Lung (tissue), 11 donors: ENCODE measurements at regions not wholly inside any gene's neighbourhood (a gene's known extent, or its start where the extent isn't known, plus 50 kb on each side); places are given as distances from the start of the nearest gene placed in this dataset.

Experiments
- ATAC-seq: fragments of 200-7000 bp; cut with Tn5 transposase; one replicate; pipeline ENCODE4 v1.9.1; 2020; ENCODE audit warnings: moderate number of reproducible peaks; ENCODE audit not compliant: insufficient read depth, low FRiP score
- DNase-seq, 3 donors: peaks; one replicate each; pipeline ENCODE4 v3.0.0-alpha.2; 2013 to 2017
- H3K27ac ChIP-seq, 2 donors: one replicate each; pipeline ENCODE4 v1.5.1; 2013; ENCODE audit warnings: mild to moderate bottlenecking in 2 of 2, moderate library complexity in 2 of 2, control low read depth in 1 of 2, inconsistent platforms in 1 of 2, low read depth in 1 of 2, low read length in 1 of 2
- H3K27me3 ChIP-seq, 3 donors: one replicate each; pipeline ENCODE4 v1.5.1; 2013; ENCODE audit warnings: low read length in 2 of 3; ENCODE audit not compliant: control insufficient read depth in 3 of 3, insufficient read depth in 3 of 3
- H3K36me3 ChIP-seq, 4 donors: one replicate each; pipeline ENCODE4 v1.5.1; 2013; ENCODE audit warnings: low read length in 4 of 4, mild to moderate bottlenecking in 1 of 4, moderate library complexity in 1 of 4; ENCODE audit not compliant: control insufficient read depth in 4 of 4, insufficient read depth in 4 of 4
- H3K4me1 ChIP-seq, 5 donors: one replicate each; pipeline ENCODE4 v1.5.1; 2013; ENCODE audit warnings: low read length in 5 of 5, mild to moderate bottlenecking in 2 of 5, moderate library complexity in 1 of 5; ENCODE audit not compliant: control insufficient read depth in 5 of 5, insufficient read depth in 5 of 5
- H3K4me3 ChIP-seq: one replicate; pipeline ENCODE4 v1.5.1; 2013; ENCODE audit warnings: mild to moderate bottlenecking, control low read depth, moderate library complexity
- H3K9ac ChIP-seq, 2 donors: one replicate each; pipeline ENCODE4 v1.5.1; 2013; ENCODE audit warnings: low read length in 2 of 2, control low read depth in 1 of 2; ENCODE audit not compliant: insufficient read depth in 1 of 2
- H3K9me3 ChIP-seq, 4 donors: one replicate each; pipeline ENCODE4 v1.5.1; 2013; ENCODE audit warnings: low read length in 3 of 4, mild to moderate bottlenecking in 1 of 4, moderate library complexity in 1 of 4; ENCODE audit not compliant: control insufficient read depth in 4 of 4, insufficient read depth in 3 of 4
- CTCF ChIP-seq: IDR thresholded peaks from 2 replicates; pipeline ENCODE4 v1.5.1; 2012; ENCODE audit warnings: mild to moderate bottlenecking; ENCODE audit errors: control extremely low read depth, extremely low read depth
- WGBS, 2 donors: extraction: QIAGEN DNeasy Blood & Tissue Kit; methylation state at CpG; one replicate each; pipeline ENCODE4 v1.1.7; 2013; 5-methylcytosine and 5-hydroxymethylcytosine counted together
- donor health status: control.
- donor health status: control.
- donor health status: Bipolar disorder and iron deficiency.
- donor health status: healthy.
- donor health status: DM: yes; HTN: yes; CAD: no.

GRCh38 chr2:118232391-118232790 is 144.1 kb downstream of the INSIG2 start:
- 81 to 85% methylated on average over 3 of the region's 3 CpGs for WGBS, 2 donors
- no peak for ATAC-seq
- H3K27me3 ChIP-seq, result peaks cover 0 to 15% (median 12%) of the 10 kb centered on the region in 3 donors
- H3K9ac ChIP-seq, result no peak overlapping the region
- H3K4me3 ChIP-seq, result no peak overlapping the region
- H3K36me3 ChIP-seq, result no peaks in the 10 kb centered on the region
- H3K27ac ChIP-seq, result no peak overlapping the region
- H3K9me3 ChIP-seq, result peaks cover 0 to 3% (median 0%) of the 10 kb centered on the region in 4 donors
- DNase-seq, result no peak
- no peaks in the 10 kb centered on the region for H3K4me1 ChIP-seq
- no peak for TF ChIP-seq CTCF

GRCh38 chr2:118231759-118232158 is 143.5 kb downstream of the INSIG2 start:
- 81 to 83% methylated on average over 6 of the region's 6 CpGs for whole genome bisulfite sequencing, 2 donors
- ATAC-seq, result no peak
- no peak for DNase-seq
- no peaks in the 10 kb centered on the region for H3K4me1 ChIP-seq
- H3K36me3 ChIP-seq, result no peaks in the 10 kb centered on the region
- peaks cover 0 to 3% (median 0%) of the 10 kb centered on the region in 4 donors for H3K9me3 ChIP-seq
- no peak overlapping the region for H3K4me3 ChIP-seq
- H3K27me3 ChIP-seq, result peaks cover 1 to 18% (median 16%) of the 10 kb centered on the region in 3 donors
- no peak overlapping the region for H3K9ac ChIP-seq
- TF ChIP-seq CTCF, result no peak
- H3K27ac ChIP-seq, result no peak overlapping the region

- WGBS, 2 donors, result 41 to 55% methylated on average over 6 of the region's 6 CpGs
- Histone ChIP-seq H3K4me1 (peaks cover 0 to 17% (median 0%) of the 10 kb centered on the region in 5 donors), H3K9ac (no peak overlapping the region), H3K27ac (no peak overlapping the region), H3K4me3 (no peak overlapping the region), H3K36me3 (no peaks in the 10 kb centered on the region), H3K27me3 (peaks cover 8 to 52% (median 51%) of the 10 kb centered on the region in 3 donors), H3K9me3 (peaks cover 0 to 2% (median 0%) of the 10 kb centered on the region in 4 donors)
- DNase-seq (no peak), ATAC-seq (no peak)
- TF ChIP-seq CTCF, result no peak
Measured at GRCh38 chr2:118227698-118228508, 139.6 kb downstream of the INSIG2 start.
